HEK293 (cell line): ENCODE measurements at regions not wholly inside any gene's neighbourhood (a gene's known extent, or its start where the extent isn't known, plus 50 kb on each side); places are given as distances from the start of the nearest gene placed in this dataset.

Experiments used
- CTCF ChIA-PET: fragments of 350-600 bp; formaldehyde crosslinking; extraction: SDS; loops from one replicate; lab custom pipeline; 2021; ENCODE audit warnings: antibody characterized with exemption; lab: Yijun Ruan, JAX
- POLR2A ChIA-PET: fragments of 300-600 bp; formaldehyde crosslinking; extraction: SDS; loops from one replicate; lab custom pipeline; 2020; ENCODE audit warnings: antibody characterized with exemption, inconsistent platforms; lab: Yijun Ruan, JAX
- H3K27ac ChIP-seq: fragments of 200-500 bp; sonication (Bioruptor generic); 2 replicates; pipeline ENCODE4 v1.5.1; 2014; ENCODE audit warnings: low read depth, low read length, control low read depth, inconsistent platforms; ENCODE audit errors: extremely low read depth
- H3K36me3 ChIP-seq, 2 experiments: fragments of 200-500 bp in 1 of 2; sonication (Bioruptor generic) in 1 of 2; 1 replicate in 1 of 2; 2 replicates in 1 of 2; pipeline ENCODE4 v1.5.1; 2014 to 2017; ENCODE audit warnings: inconsistent platforms in 2 of 2, low read length in 2 of 2; ENCODE audit not compliant: control insufficient read depth in 2 of 2, insufficient read depth in 1 of 2
- H3K4me1 ChIP-seq: fragments of 200-500 bp; sonication (Bioruptor generic); 2 replicates; pipeline ENCODE4 v1.5.1; 2014; ENCODE audit warnings: mild to moderate bottlenecking, low read length, inconsistent platforms; ENCODE audit not compliant: control insufficient read depth, insufficient read depth
- H3K4me3 ChIP-seq: 2 replicates; pipeline ENCODE4 v1.5.1; 2011; ENCODE audit warnings: low read depth, mild to moderate bottlenecking, control low read depth, low read length, moderate library complexity
- H3K9me3 ChIP-seq: fragments of 200-500 bp; sonication (Bioruptor generic); 2 replicates; pipeline ENCODE4 v1.5.1; 2014; ENCODE audit warnings: low read depth, low read length, inconsistent platforms; ENCODE audit not compliant: control insufficient read depth, insufficient read depth
- BCL11A ChIP-seq: fragments of 450-650 bp; formaldehyde crosslinking; IDR thresholded peaks from 2 replicates; pipeline ENCODE4 v1.5.1; 2016; ENCODE audit warnings: low read depth, missing biosample characterization, missing genetic modification characterization
- MZF1 ChIP-seq: fragments of 450-650 bp; formaldehyde crosslinking; IDR thresholded peaks from 2 replicates; pipeline ENCODE4 v1.5.1; 2017; ENCODE audit warnings: missing biosample characterization, missing genetic modification characterization, borderline replicate concordance
- SETDB1 ChIP-seq: IDR thresholded peaks from one replicate; pipeline ENCODE4 v1.6.1; 2017; ENCODE audit warnings: mild to moderate bottlenecking, low read length, moderate library complexity, mixed read lengths; ENCODE audit not compliant: insufficient read length
- ZEB2 ChIP-seq: fragments of 450-650 bp; formaldehyde crosslinking; IDR thresholded peaks from 2 replicates; pipeline ENCODE4 v1.5.1; 2016; ENCODE audit warnings: missing biosample characterization, missing genetic modification characterization
- ZNF112 ChIP-seq: fragments of 450-650 bp; formaldehyde crosslinking; IDR thresholded peaks from 2 replicates; pipeline ENCODE4 v1.5.0; 2017; ENCODE audit warnings: missing biosample characterization, missing genetic modification characterization
- ZNF114 ChIP-seq: fragments of 450-650 bp; formaldehyde crosslinking; IDR thresholded peaks from 2 replicates; pipeline ENCODE4 v1.5.0; 2017; ENCODE audit warnings: missing biosample characterization, missing genetic modification characterization
- ZNF148 ChIP-seq: fragments of 450-650 bp; formaldehyde crosslinking; IDR thresholded peaks from 2 replicates; pipeline ENCODE4 v1.5.0; 2017; ENCODE audit warnings: missing biosample characterization, missing genetic modification characterization, borderline replicate concordance
- ZNF174 ChIP-seq: fragments of 450-650 bp; formaldehyde crosslinking; IDR thresholded peaks from 2 replicates; pipeline ENCODE4 v1.5.0; 2017; ENCODE audit warnings: missing biosample characterization, mild to moderate bottlenecking, missing genetic modification characterization
- ZNF239 ChIP-seq: fragments of 450-650 bp; formaldehyde crosslinking; IDR thresholded peaks from 2 replicates; pipeline ENCODE4 v1.5.1; 2016; ENCODE audit warnings: missing biosample characterization, missing genetic modification characterization
- ZNF302 ChIP-seq: fragments of 450-650 bp; formaldehyde crosslinking; IDR thresholded peaks from 2 replicates; pipeline ENCODE4 v1.5.1; 2016; ENCODE audit warnings: missing biosample characterization, missing genetic modification characterization, low read depth
- ZNF391 ChIP-seq: fragments of 450-650 bp; formaldehyde crosslinking; IDR thresholded peaks from 2 replicates; pipeline ENCODE4 v1.5.1; 2016; ENCODE audit warnings: low read depth, missing biosample characterization, missing genetic modification characterization, borderline replicate concordance
- ZNF426 ChIP-seq: fragments of 450-650 bp; formaldehyde crosslinking; IDR thresholded peaks from 2 replicates; pipeline ENCODE4 v1.5.1; 2017; ENCODE audit warnings: missing biosample characterization, missing genetic modification characterization, mild to moderate bottlenecking, inconsistent platforms, moderate library complexity
- ZNF433 ChIP-seq: fragments of 450-650 bp; formaldehyde crosslinking; IDR thresholded peaks from 2 replicates; pipeline ENCODE4 v1.5.1; 2016; ENCODE audit warnings: missing biosample characterization, missing genetic modification characterization, low read depth
- ZNF510 ChIP-seq: fragments of 450-650 bp; formaldehyde crosslinking; IDR thresholded peaks from 2 replicates; pipeline ENCODE4 v1.5.1; 2018; ENCODE audit warnings: mild to moderate bottlenecking, missing genetic modification characterization, missing biosample characterization; ENCODE audit not compliant: insufficient replicate concordance
- ZNF521 ChIP-seq: fragments of 450-650 bp; formaldehyde crosslinking; IDR thresholded peaks from 2 replicates; pipeline ENCODE4 v1.5.1; 2017; ENCODE audit warnings: missing biosample characterization, mild to moderate bottlenecking, missing genetic modification characterization
- ZNF658 ChIP-seq: fragments of 450-650 bp; formaldehyde crosslinking; IDR thresholded peaks from 2 replicates; pipeline ENCODE4; 2016; ENCODE audit warnings: missing biosample characterization, missing genetic modification characterization
- ZNF692 ChIP-seq: fragments of 450-650 bp; formaldehyde crosslinking; IDR thresholded peaks from 2 replicates; pipeline ENCODE4 v1.5.1; 2016; ENCODE audit warnings: missing biosample characterization, missing genetic modification characterization
- ZNF777 ChIP-seq: fragments of 450-650 bp; formaldehyde crosslinking; IDR thresholded peaks from 2 replicates; pipeline ENCODE4 v1.5.1; 2017; ENCODE audit warnings: missing biosample characterization, missing genetic modification characterization, borderline replicate concordance
- ZNF785 ChIP-seq: fragments of 450-650 bp; formaldehyde crosslinking; IDR thresholded peaks from 2 replicates; pipeline ENCODE4 v1.5.1; 2016; ENCODE audit warnings: missing biosample characterization, missing genetic modification characterization
- TF ChIP-seq, protein P1 (sequence below): fragments of 450-650 bp; formaldehyde crosslinking; IDR thresholded peaks from 2 replicates; pipeline ENCODE4 v1.5.1; 2017; ENCODE audit warnings: missing biosample characterization, missing genetic modification characterization
- TF ChIP-seq, protein P2 (sequence below): fragments of 450-650 bp; formaldehyde crosslinking; IDR thresholded peaks from 2 replicates; pipeline ENCODE4 v1.5.1; 2016; ENCODE audit warnings: missing biosample characterization, missing genetic modification characterization
- TF ChIP-seq, protein P3 (sequence below): fragments of 450-650 bp; formaldehyde crosslinking; IDR thresholded peaks from 2 replicates; pipeline ENCODE4 v1.5.1; 2016; ENCODE audit warnings: missing biosample characterization, missing genetic modification characterization

DNA sequence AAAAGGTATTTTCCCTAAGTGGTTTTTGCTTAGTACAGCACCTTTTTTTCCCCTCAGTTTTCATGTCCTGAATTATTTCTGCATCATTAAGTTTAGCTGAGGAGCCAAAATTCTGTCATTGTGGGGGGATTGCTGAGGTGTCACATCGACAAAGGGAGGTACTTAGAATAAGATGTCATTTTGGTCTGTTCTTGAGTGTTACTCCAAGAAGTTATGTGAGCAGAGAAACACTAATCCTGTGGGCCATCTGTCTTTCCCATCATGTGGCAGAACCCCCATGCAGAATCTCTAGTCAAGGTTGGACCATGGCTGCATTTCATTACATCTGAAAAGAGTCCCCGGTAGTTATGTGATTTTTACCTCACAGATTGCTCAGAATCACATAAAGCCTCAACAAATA is 167.8 kb upstream of the CENPW start:
- Histone ChIP-seq H3K4me3 (no peak overlapping the region), H3K27ac (no peak overlapping the region), H3K36me3 (no peaks in the 10 kb centered on the region), H3K4me1 (no peaks in the 10 kb centered on the region), H3K9me3 (no peaks in the 10 kb centered on the region)
- TF ChIP-seq ZNF174 (tag by site-specific recombination) (no peak), ZNF777 (tag by site-specific recombination) (no peak), ZNF510 (tag by site-specific recombination) (no peak), ZNF433 (no peak), ZNF239 (tag by site-specific recombination) (no peak)
- TF ChIP-seq, protein P1, sequence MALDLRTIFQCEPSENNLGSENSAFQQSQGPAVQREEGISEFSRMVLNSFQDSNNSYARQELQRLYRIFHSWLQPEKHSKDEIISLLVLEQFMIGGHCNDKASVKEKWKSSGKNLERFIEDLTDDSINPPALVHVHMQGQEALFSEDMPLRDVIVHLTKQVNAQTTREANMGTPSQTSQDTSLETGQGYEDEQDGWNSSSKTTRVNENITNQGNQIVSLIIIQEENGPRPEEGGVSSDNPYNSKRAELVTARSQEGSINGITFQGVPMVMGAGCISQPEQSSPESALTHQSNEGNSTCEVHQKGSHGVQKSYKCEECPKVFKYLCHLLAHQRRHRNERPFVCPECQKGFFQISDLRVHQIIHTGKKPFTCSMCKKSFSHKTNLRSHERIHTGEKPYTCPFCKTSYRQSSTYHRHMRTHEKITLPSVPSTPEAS (tag by site-specific recombination) = no peak
- CTCF ChIA-PET = interaction anchor here (1.7 kb wide), 1 partner anchor 135 kb away, joined by 4 read pairs; no protein-coding TSS in a partner anchor
- POLR2A ChIA-PET = no interaction called here

GRCh38 chr6:126173265-126173664 is 166.7 kb upstream of the CENPW start:
- CTCF ChIA-PET = interaction anchor here (0.6 kb wide), 2 partner anchors 54 to 177 kb away, joined by 3 read pairs; no protein-coding TSS in a partner anchor
- Histone ChIP-seq H3K27ac (no peak overlapping the region), H3K4me3 (no peak overlapping the region)
- TF ChIP-seq ZNF302 (tag by site-specific recombination) (no peak), ZNF148 (tag by site-specific recombination) (no peak), SETDB1 (no peak)
- TF ChIP-seq, protein P2, sequence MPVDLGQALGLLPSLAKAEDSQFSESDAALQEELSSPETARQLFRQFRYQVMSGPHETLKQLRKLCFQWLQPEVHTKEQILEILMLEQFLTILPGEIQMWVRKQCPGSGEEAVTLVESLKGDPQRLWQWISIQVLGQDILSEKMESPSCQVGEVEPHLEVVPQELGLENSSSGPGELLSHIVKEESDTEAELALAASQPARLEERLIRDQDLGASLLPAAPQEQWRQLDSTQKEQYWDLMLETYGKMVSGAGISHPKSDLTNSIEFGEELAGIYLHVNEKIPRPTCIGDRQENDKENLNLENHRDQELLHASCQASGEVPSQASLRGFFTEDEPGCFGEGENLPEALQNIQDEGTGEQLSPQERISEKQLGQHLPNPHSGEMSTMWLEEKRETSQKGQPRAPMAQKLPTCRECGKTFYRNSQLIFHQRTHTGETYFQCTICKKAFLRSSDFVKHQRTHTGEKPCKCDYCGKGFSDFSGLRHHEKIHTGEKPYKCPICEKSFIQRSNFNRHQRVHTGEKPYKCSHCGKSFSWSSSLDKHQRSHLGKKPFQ = no peak
- TF ChIP-seq, protein P3, sequence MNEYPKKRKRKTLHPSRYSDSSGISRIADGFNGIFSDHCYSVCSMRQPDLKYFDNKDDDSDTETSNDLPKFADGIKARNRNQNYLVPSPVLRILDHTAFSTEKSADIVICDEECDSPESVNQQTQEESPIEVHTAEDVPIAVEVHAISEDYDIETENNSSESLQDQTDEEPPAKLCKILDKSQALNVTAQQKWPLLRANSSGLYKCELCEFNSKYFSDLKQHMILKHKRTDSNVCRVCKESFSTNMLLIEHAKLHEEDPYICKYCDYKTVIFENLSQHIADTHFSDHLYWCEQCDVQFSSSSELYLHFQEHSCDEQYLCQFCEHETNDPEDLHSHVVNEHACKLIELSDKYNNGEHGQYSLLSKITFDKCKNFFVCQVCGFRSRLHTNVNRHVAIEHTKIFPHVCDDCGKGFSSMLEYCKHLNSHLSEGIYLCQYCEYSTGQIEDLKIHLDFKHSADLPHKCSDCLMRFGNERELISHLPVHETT (tag by site-specific recombination) = no peak
- TF ChIP-seq, all 188 proteins: peak for 0
- Histone ChIP-seq H3K36me3 (no peaks in the 10 kb centered on the region), H3K4me1 (no peaks in the 10 kb centered on the region), H3K9me3 (no peaks in the 10 kb centered on the region)
- POLR2A ChIA-PET = no interaction called here

- ChIA-PET POLR2A (no interaction called here), CTCF (interaction anchor here (0.7 kb wide), 1 partner anchor 279 kb away, joined by 3 read pairs; no protein-coding TSS in a partner anchor)
- no peaks in the 10 kb centered on the region for H3K4me1 ChIP-seq
- TF ChIP-seq ZNF521 = no peak
- TF ChIP-seq ZNF785 (tag by site-specific recombination) = no peak
- no peak for TF ChIP-seq ZNF112 (tag by site-specific recombination)
- no peak for TF ChIP-seq ZNF426 (tag by site-specific recombination)
- TF ChIP-seq, protein P2 = no peak
- no peak for TF ChIP-seq ZNF114 (tag by site-specific recombination)
- TF ChIP-seq ZNF391 (tag by site-specific recombination) = no peak
- no peak for TF ChIP-seq ZEB2 (tag by site-specific recombination)
- no peak for TF ChIP-seq MZF1 (tag by site-specific recombination)
- no peak for TF ChIP-seq BCL11A
- TF ChIP-seq ZNF692 (tag by site-specific recombination) = no peak
- no peak for TF ChIP-seq ZNF658 (tag by site-specific recombination)
These were observed 165.2 kb upstream of the CENPW start for GRCh38 chr6:126174697-126175096.

More at GRCh38 chr6:126174697-126175096, 165.2 kb upstream of the CENPW start:
- H3K36me3 ChIP-seq = no peaks in the 10 kb centered on the region
- H3K27ac ChIP-seq = no peak overlapping the region
- H3K4me3 ChIP-seq = no peak overlapping the region
- H3K9me3 ChIP-seq = no peaks in the 10 kb centered on the region
